ENCODE measurements at regions not wholly inside any gene's neighbourhood (a gene's known extent, or its start where the extent isn't known, plus 50 kb on each side); places are given as distances from the start of the nearest gene placed in this dataset.

DNA sequence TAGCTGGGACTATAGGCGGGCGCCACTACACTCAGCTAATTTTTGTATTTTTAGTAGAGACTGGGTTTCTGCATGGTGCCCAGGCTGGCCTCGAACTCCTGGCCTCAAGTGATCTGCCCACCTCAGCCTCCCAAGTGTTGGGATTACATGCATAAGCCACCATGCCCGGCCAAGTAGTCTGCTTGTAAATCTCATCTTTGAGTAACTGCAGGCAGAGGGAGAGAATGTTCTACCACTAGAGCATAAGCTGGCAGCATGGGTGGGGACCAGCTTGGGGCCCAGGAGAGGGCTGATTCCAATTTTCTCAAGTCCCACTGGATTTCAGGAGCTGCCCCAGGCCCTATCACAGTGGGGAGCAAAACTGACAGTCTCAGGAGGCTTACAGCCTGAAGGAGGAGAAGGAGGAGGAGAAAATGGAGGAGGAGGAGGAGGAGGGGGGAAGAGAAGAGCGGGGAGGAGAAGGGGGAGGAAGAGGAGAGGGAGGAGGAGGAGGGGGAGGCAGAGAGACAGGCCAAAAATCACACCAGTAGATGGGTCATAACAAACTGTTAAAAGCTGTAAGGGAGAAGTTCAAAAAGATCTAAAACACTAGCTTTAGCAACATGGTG, 229.1 kb upstream of the IGF1R start:
- H3K27me3 ChIP-seq = peaks cover 0 to 10% (median 0%) of the 10 kb centered on the region in 3 donors
- no peaks in the 10 kb centered on the region for H3K9me3 ChIP-seq
- H3K36me3 ChIP-seq = no peaks in the 10 kb centered on the region
- intact Hi-C loops (cut with DNase I) = loop anchor here (5.0 kb wide), 1 partner anchor 52 kb away; no protein-coding TSS in a partner anchor
- no peak for DNase-seq
- 67 to 81% methylated on average over 5 of the region's 5 CpGs for WGBS, 2 donors
- no peak overlapping the region for H3K4me3 ChIP-seq
- peak in 3 of 4 donors; percentile 30 to 64 (median 54) for TF ChIP-seq POLR2AphosphoS5 (IDR thresholded peaks at IDR 0.05)
- no peak for TF ChIP-seq EP300 (IDR thresholded peaks at IDR 0.05)
- peaks cover 0 to 65% (median 49%) of the 10 kb centered on the region in 4 donors for H3K4me1 ChIP-seq
- peak overlapping the region in 3 of 4 donors; percentile 66 to 78 (median 68) for H3K27ac ChIP-seq

DNA sequence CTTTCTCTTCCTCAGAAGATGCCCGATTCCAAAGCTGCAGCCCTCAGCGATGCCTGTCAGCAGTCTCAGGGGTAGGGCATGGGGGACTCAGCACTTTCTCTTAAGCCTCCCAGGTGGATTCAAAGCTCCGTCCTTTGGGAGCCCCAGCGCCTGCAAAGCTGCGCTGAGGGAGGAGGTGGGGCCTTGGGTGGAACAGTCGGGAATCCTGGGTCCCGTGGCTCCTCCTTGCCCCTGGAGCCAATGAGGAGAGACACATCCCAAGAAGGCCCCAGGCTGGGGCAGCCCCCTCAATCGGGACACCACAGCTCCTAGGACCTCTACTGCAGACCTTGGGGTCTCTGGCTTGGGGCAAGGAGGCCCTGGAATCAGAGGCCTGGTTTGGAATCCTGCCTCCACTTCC, 227.5 kb upstream of the IGF1R start:
- 36 to 41% methylated on average over 8 of the region's 8 CpGs for WGBS, 2 donors
- intact Hi-C loops (cut with DNase I) = loop anchor here (1.0 to 10.0 kb wide), 2 partner anchors 110 to 516 kb away; no protein-coding TSS in a partner anchor

DNA sequence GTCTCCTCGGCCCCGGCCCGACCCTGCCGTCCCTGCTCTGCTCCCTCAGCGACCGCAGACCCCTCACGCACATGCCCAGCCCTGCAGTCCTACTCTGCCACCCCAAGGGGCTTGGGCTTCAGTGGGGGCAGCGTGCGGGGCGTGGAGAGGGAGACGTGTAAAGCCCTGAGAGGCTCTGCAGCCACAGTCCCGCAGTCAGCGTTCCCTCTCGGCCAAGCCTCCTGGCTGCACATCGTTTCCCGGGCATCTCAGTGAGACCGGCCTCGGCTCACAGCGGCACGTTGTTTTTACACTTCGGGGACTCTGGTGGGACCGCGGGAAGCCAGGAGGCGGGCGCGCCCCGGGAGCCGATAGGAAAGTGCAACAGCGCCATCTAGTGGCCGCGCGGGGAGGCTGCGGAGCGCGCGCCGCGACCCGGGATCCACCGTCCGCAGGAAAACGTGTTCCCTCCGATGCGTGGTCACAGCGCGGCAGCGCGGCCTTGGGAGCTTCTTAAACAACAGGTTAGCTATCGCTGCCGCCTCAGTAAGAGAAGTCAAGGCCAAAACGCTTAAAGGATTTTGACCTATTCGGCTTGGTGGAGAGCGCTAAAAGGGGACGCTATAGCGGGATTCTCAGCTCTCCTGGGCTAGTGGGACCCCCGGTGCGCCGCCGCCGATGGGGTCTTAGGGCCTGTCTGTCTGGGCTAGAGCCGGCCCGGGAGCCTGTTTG, 226.8 kb upstream of the IGF1R start:
- intact Hi-C loops (cut with DNase I) = loop anchor here (1.0 to 10.0 kb wide), 2 partner anchors 110 to 517 kb away; no protein-coding TSS in a partner anchor
- peaks cover 0 to 10% (median 0%) of the 10 kb centered on the region in 3 donors for H3K27me3 ChIP-seq
- 5% methylated on average over 62 of the region's 62 CpGs for WGBS, 2 donors

More for the DNA sequence above, 227.5 kb upstream of the IGF1R start:
- H3K9me3 ChIP-seq = no peaks in the 10 kb centered on the region
- H3K27me3 ChIP-seq = peaks cover 0 to 10% (median 0%) of the 10 kb centered on the region in 3 donors
- no peaks in the 10 kb centered on the region for H3K36me3 ChIP-seq
- TF ChIP-seq EP300 (IDR thresholded peaks at IDR 0.05) = no peak
- TF ChIP-seq POLR2AphosphoS5 (IDR thresholded peaks at IDR 0.05) = no peak
- no peak for TF ChIP-seq POLR2A (IDR thresholded peaks at IDR 0.05)
- TF ChIP-seq, protein P1, sequence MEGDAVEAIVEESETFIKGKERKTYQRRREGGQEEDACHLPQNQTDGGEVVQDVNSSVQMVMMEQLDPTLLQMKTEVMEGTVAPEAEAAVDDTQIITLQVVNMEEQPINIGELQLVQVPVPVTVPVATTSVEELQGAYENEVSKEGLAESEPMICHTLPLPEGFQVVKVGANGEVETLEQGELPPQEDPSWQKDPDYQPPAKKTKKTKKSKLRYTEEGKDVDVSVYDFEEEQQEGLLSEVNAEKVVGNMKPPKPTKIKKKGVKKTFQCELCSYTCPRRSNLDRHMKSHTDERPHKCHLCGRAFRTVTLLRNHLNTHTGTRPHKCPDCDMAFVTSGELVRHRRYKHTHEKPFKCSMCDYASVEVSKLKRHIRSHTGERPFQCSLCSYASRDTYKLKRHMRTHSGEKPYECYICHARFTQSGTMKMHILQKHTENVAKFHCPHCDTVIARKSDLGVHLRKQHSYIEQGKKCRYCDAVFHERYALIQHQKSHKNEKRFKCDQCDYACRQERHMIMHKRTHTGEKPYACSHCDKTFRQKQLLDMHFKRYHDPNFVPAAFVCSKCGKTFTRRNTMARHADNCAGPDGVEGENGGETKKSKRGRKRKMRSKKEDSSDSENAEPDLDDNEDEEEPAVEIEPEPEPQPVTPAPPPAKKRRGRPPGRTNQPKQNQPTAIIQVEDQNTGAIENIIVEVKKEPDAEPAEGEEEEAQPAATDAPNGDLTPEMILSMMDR (IDR thresholded peaks at IDR 0.05) = no peak
- H3K4me1 ChIP-seq = peaks cover 0 to 64% (median 47%) of the 10 kb centered on the region in 4 donors
- H3K4me3 ChIP-seq = peak overlapping the region in 1 of 4 donors; percentile 20
- H3K27ac ChIP-seq = peak overlapping the region in 2 of 4 donors; percentile 2 to 68
- no peak for DNase-seq

DNA sequence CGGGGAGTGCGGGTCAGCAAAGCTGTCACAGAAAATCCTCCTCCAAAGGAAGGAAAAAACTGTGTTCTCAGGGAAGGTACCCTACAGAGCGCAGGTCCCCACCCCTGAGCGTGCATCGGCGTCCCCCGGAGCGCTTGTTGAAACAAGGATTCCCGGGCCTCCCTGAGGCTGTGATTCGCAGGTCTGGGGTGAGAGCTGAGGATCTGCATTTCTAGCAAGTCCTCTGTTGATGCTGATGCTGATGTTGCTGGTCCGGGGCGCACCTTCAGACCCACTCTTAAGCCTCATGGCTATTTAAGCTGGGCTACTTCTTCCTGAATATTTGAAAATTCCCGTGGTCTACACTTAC, 226.2 kb upstream of the IGF1R start:
- no peak for TF ChIP-seq POLR2AphosphoS5 (IDR thresholded peaks at IDR 0.05)
- no peak for TF ChIP-seq POLR2A (IDR thresholded peaks at IDR 0.05)
- no peak for TF ChIP-seq EP300 (IDR thresholded peaks at IDR 0.05)
- TF ChIP-seq, protein P1 (IDR thresholded peaks at IDR 0.05) = no peak
- Histone ChIP-seq H3K27me3 (peaks cover 0 to 10% (median 0%) of the 10 kb centered on the region in 3 donors), H3K27ac (no peak overlapping the region), H3K4me1 (peaks cover 0 to 54% (median 36%) of the 10 kb centered on the region in 4 donors), H3K36me3 (no peaks in the 10 kb centered on the region), H3K4me3 (peak overlapping the region in 1 of 4 donors; percentile 20), H3K9me3 (no peaks in the 10 kb centered on the region)
- no peak for DNase-seq
- intact Hi-C loops (cut with DNase I) = loop anchor here (10.0 kb wide), 1 partner anchor 517 kb away; no protein-coding TSS in a partner anchor
- 16 to 17% methylated on average over 13 of the region's 13 CpGs for WGBS, 2 donors

More for the DNA sequence above, 226.8 kb upstream of the IGF1R start:
- peak; percentile 87 for DNase-seq
- H3K27ac ChIP-seq = no peak overlapping the region
- peaks cover 0 to 57% (median 40%) of the 10 kb centered on the region in 4 donors for H3K4me1 ChIP-seq
- H3K4me3 ChIP-seq = peak overlapping the region in 3 of 4 donors; percentile 20 to 21 (median 20)
- H3K9me3 ChIP-seq = no peaks in the 10 kb centered on the region
- no peaks in the 10 kb centered on the region for H3K36me3 ChIP-seq
- TF ChIP-seq POLR2AphosphoS5 (IDR thresholded peaks at IDR 0.05) = no peak
- TF ChIP-seq, protein P1 (IDR thresholded peaks at IDR 0.05) = peak; percentile 90 to 100 (median 94)
- TF ChIP-seq POLR2A (IDR thresholded peaks at IDR 0.05) = no peak

DNA sequence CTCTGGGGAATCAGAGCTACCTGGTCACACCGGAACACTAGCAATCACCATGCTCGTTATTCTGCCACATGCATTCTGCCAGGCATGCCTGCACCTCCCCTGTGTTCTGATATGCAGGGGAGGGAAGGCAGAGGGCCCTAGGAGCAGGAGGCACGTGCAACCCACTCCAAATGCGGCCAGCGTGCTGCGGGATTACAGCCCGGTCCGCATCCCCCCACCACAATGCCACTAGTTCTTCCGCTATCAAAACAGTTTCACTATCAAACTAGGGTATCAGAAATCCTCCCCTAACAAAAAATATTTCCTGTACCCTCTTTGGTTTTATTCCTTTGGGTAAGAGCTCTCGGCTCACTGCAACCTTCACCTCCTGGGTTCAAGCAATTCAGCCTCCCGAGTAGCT, 223.2 kb upstream of the IGF1R start:
- no peak overlapping the region for H3K4me3 ChIP-seq
- intact Hi-C loops (cut with DNase I) = loop anchor here (10.0 kb wide), 1 partner anchor 520 kb away; no protein-coding TSS in a partner anchor
- 67 to 82% methylated on average over 11 of the region's 11 CpGs for WGBS, 2 donors
- no peaks in the 10 kb centered on the region for H3K36me3 ChIP-seq
- no peak overlapping the region for H3K27ac ChIP-seq
- peaks cover 0 to 10% (median 0%) of the 10 kb centered on the region in 3 donors for H3K27me3 ChIP-seq
- TF ChIP-seq, protein P1 (IDR thresholded peaks at IDR 0.05) = no peak
- TF ChIP-seq EP300 (IDR thresholded peaks at IDR 0.05) (no peak), POLR2A (IDR thresholded peaks at IDR 0.05) (no peak), POLR2AphosphoS5 (IDR thresholded peaks at IDR 0.05) (no peak)
- no peak for DNase-seq
- no peaks in the 10 kb centered on the region for H3K9me3 ChIP-seq
- peaks cover 0 to 40% (median 33%) of the 10 kb centered on the region in 4 donors for H3K4me1 ChIP-seq

Measured in sigmoid colon (tissue), 6 donors.